IMR-90 (cell line): ENCODE measurements at regions not wholly inside any gene's neighbourhood (a gene's known extent, or its start where the extent isn't known, plus 50 kb on each side); places are given as distances from the start of the nearest gene placed in this dataset.

ENCODE experiments used
- ATAC-seq: fragments of 200-7000 bp; cut with Tn5 transposase; 2 replicates; pipeline ENCODE4 v1.9.1; 2020; ENCODE audit warnings: low read depth, mild to moderate bottlenecking, moderate library complexity
- BruUV-seq: library from RNA; stranded (reverse); fragments of 400-500 nt; replicated peaks from 2 replicates; lab custom pipeline; 2021; lab: Mats Ljungman, UMichigan
- CTCF ChIA-PET: fragments of 300-600 bp; formaldehyde crosslinking; extraction: SDS; loops from one replicate; lab custom pipeline; 2021; ENCODE audit warnings: antibody characterized with exemption; lab: Yijun Ruan, JAX
- POLR2A ChIA-PET: fragments of 300-600 bp; sonication (Branson Sonifier 250); formaldehyde crosslinking; loops from one replicate; lab custom pipeline; 2022; ENCODE audit warnings: antibody characterized with exemption; ENCODE audit not compliant: unreplicated experiment; lab: Charles Lee
- DNase-seq: peaks from one replicate; pipeline ENCODE4 v3.0.0; 2013
- H2AFZ ChIP-seq: replicated peaks from 2 replicates; pipeline ENCODE3; 2013; ENCODE audit warnings: low read length, mild to moderate bottlenecking; ENCODE audit not compliant: poor library complexity
- H2AK5ac ChIP-seq: 2 replicates; pipeline ENCODE4 v1.6.1; 2013; ENCODE audit warnings: low read depth, low read length, inconsistent platforms
- H2AK9ac ChIP-seq: replicated peaks from 2 replicates; pipeline ENCODE3; 2013; ENCODE audit warnings: mild to moderate bottlenecking, low read depth, low read length, moderate library complexity; ENCODE audit not compliant: poor library complexity
- H2BK120ac ChIP-seq: 2 replicates; pipeline ENCODE4 v1.6.1; 2013; ENCODE audit warnings: low read depth, low read length, inconsistent platforms
- H2BK15ac ChIP-seq: 3 replicates; pipeline ENCODE4 v1.6.1; 2013; ENCODE audit warnings: low read depth, low read length, inconsistent platforms
- H2BK20ac ChIP-seq: 2 replicates; pipeline ENCODE4 v1.6.1; 2013; ENCODE audit warnings: low read depth, mild to moderate bottlenecking, inconsistent platforms, low read length, moderate library complexity
- H2BK5ac ChIP-seq: 2 replicates; pipeline ENCODE4 v1.6.1; 2013; ENCODE audit warnings: mild to moderate bottlenecking, low read depth, low read length, inconsistent platforms; ENCODE audit not compliant: poor library complexity, severe bottlenecking
- H3K14ac ChIP-seq: replicated peaks from 2 replicates; pipeline ENCODE4 v1.6.1; 2013; ENCODE audit warnings: low read depth, low read length, inconsistent platforms
- H3K18ac ChIP-seq: 2 replicates; pipeline ENCODE4 v1.6.1; 2013; ENCODE audit warnings: low read depth, low read length, control low read depth
- H3K23ac ChIP-seq: 2 replicates; pipeline ENCODE4 v1.6.1; 2013; ENCODE audit warnings: low read depth, low read length, inconsistent platforms
- H3K27ac ChIP-seq: 2 replicates; pipeline ENCODE4 v1.5.1; 2013; ENCODE audit warnings: mild to moderate bottlenecking, control low read depth, low read length; ENCODE audit not compliant: insufficient read depth
- H3K27me3 ChIP-seq: 2 replicates; pipeline ENCODE4 v1.6.1; 2013; ENCODE audit warnings: low read length; ENCODE audit not compliant: control insufficient read depth, insufficient read depth
- H3K36me3 ChIP-seq: 2 replicates; pipeline ENCODE4 v1.6.1; 2013; ENCODE audit warnings: low read length, mixed read lengths; ENCODE audit not compliant: control insufficient read depth, insufficient read depth
- H3K4ac ChIP-seq: 2 replicates; pipeline ENCODE4 v1.6.1; 2013; ENCODE audit warnings: low read depth, low read length, inconsistent platforms
- H3K4me1 ChIP-seq: 2 replicates; pipeline ENCODE4 v1.6.1; 2013; ENCODE audit warnings: low read length, mixed read lengths; ENCODE audit not compliant: control insufficient read depth, insufficient read depth
- H3K4me2 ChIP-seq: 2 replicates; pipeline ENCODE4 v1.6.1; 2013; ENCODE audit warnings: low read depth, mild to moderate bottlenecking, control low read depth, low read length, moderate library complexity
- H3K4me3 ChIP-seq: 2 replicates; pipeline ENCODE4 v1.5.1; 2013; ENCODE audit warnings: low read depth, mild to moderate bottlenecking, control low read depth, low read length, moderate library complexity; ENCODE audit not compliant: insufficient read depth
- H3K56ac ChIP-seq: 2 replicates; pipeline ENCODE4 v1.6.1; 2013; ENCODE audit warnings: low read length, inconsistent platforms; ENCODE audit not compliant: insufficient read depth; ENCODE audit errors: extremely low read depth
- H3K79me1 ChIP-seq, 2 experiments: 2 replicates each; pipeline ENCODE4 v1.6.1; 2013; ENCODE audit warnings: low read length in 2 of 2, inconsistent platforms in 1 of 2, low read depth in 1 of 2
- H3K9ac ChIP-seq: 2 replicates; pipeline ENCODE4 v1.6.1; 2013; ENCODE audit warnings: low read depth, low read length, control low read depth
- H3K9me1 ChIP-seq: 2 replicates; pipeline ENCODE4 v1.6.1; 2013; ENCODE audit warnings: low read length, inconsistent platforms; ENCODE audit not compliant: insufficient read depth
- H3K9me3 ChIP-seq: 2 replicates; pipeline ENCODE4 v1.6.1; 2013; ENCODE audit warnings: low read length; ENCODE audit not compliant: control insufficient read depth, insufficient read depth
- H4K20me1 ChIP-seq: 2 replicates; pipeline ENCODE4 v1.6.1; 2013; ENCODE audit warnings: low read length, inconsistent platforms; ENCODE audit not compliant: insufficient read depth
- H4K5ac ChIP-seq: 2 replicates; pipeline ENCODE4 v1.6.1; 2013; ENCODE audit warnings: mild to moderate bottlenecking, low read depth, low read length, control low read depth
- H4K8ac ChIP-seq, 2 experiments: 2 replicates each; pipeline ENCODE4 v1.6.1; 2013; ENCODE audit warnings: low read depth in 2 of 2, low read length in 2 of 2, control low read depth in 1 of 2, inconsistent platforms in 1 of 2
- H4K91ac ChIP-seq: 2 replicates; pipeline ENCODE4 v1.6.1; 2013; ENCODE audit warnings: low read depth, low read length, inconsistent platforms; ENCODE audit not compliant: insufficient read depth
- CHD1 ChIP-seq: IDR thresholded peaks from 2 replicates; pipeline ENCODE4 v1.6.1; 2012; ENCODE audit warnings: low read depth, low read length, improper control_type of control experiment
- MXI1 ChIP-seq: IDR thresholded peaks from 2 replicates; pipeline ENCODE4 v1.6.1; 2012; ENCODE audit warnings: low read depth, mild to moderate bottlenecking, low read length, moderate library complexity, borderline replicate concordance
- POLR2A ChIP-seq: IDR thresholded peaks from 2 replicates; pipeline ENCODE4 v1.6.1; 2012; ENCODE audit warnings: mild to moderate bottlenecking, low read depth, low read length
- RAD21 ChIP-seq: IDR thresholded peaks from 2 replicates; pipeline ENCODE4 v1.6.1; 2012; ENCODE audit warnings: low read length, improper control_type of control experiment
- RCOR1 ChIP-seq: IDR thresholded peaks from 2 replicates; pipeline ENCODE4 v1.6.1; 2012; ENCODE audit warnings: mild to moderate bottlenecking, low read length, improper control_type of control experiment; ENCODE audit not compliant: insufficient replicate concordance
- RFX5 ChIP-seq: IDR thresholded peaks from 2 replicates; pipeline ENCODE4 v1.8.0; 2012; ENCODE audit warnings: low read depth, mild to moderate bottlenecking, low read length, moderate library complexity
- SMC3 ChIP-seq: fragments of 150-350 bp; IDR thresholded peaks from 2 replicates; pipeline ENCODE4 v1.6.1; 2016; ENCODE audit warnings: low read depth, mild to moderate bottlenecking, antibody characterized with exemption, low read length, moderate library complexity
- USF2 ChIP-seq: fragments of 150-350 bp; IDR thresholded peaks from 2 replicates; pipeline ENCODE4 v1.6.1; 2017; ENCODE audit warnings: mild to moderate bottlenecking, antibody characterized with exemption, low read length, low read depth
- WGBS, 2 experiments: methylation state at CpG; one replicate each; pipeline versions ENCODE4 v1.1.5 to v1.1.7; 2013; ENCODE audit warnings: missing lambda C conversion rate in 2 of 2; ENCODE audit not compliant: insufficient read length in 1 of 2; ENCODE audit errors: extremely low coverage in 2 of 2; 5-methylcytosine and 5-hydroxymethylcytosine counted together
- dilution Hi-C: fragments of 300-500 bp; cut with HindIII; formaldehyde crosslinking; loops from one replicate; pipeline ENCODE4 v1.14.3; 2018; ENCODE audit warnings: low sequenced_read_pairs; ENCODE audit not compliant: unreplicated experiment
- in situ Hi-C: fragments of 300-500 bp; cut with MboI; formaldehyde crosslinking; loops from 3 replicates; pipeline ENCODE4 v1.14.3; 2019; ENCODE audit warnings: low sequenced_read_pairs, inconsistent platforms, mixed read lengths
- intact Hi-C: fragments of 100-400 bp; cut with micrococcal nuclease; formaldehyde crosslinking; loops from 2 replicates; pipeline ENCODE4 v1.10.0; 2022

GRCh38 chr2:144015036-144015435, 504.9 kb downstream of the ZEB2 start:
- intact Hi-C loops, result loop anchor here (5.0 kb wide), 1 partner anchor 502 kb away; no protein-coding TSS in a partner anchor
- Histone ChIP-seq H3K4ac (peak overlapping the region; percentile 46; the same call in 1 of the 2 replicates), H4K5ac (no peak overlapping the region), H2BK15ac (peak overlapping the region; percentile 35; the same call in 1 of the 3 replicates), H3K4me3 (no peak overlapping the region), H4K91ac (peak overlapping the region; percentile 28; the same call in 1 of the 2 replicates), H3K79me1 (no peaks in the 10 kb centered on the region), H2AK9ac (no peak overlapping the region), H2BK120ac (peak overlapping the region; percentile 77), H4K20me1 (no peaks in the 10 kb centered on the region), H3K9ac (no peak overlapping the region), H2BK20ac (peak overlapping the region; percentile 70), H3K27ac (peak overlapping the region; percentile 40; the same call in 1 of the 2 replicates), H3K9me1 (peaks cover 4% of the 10 kb centered on the region; the same call in 1 of the 2 replicates), H3K14ac (peak overlapping the region; percentile 75; the same call in 1 of the 2 replicates), H3K23ac (peak overlapping the region; percentile 54; the same call in 1 of the 2 replicates), H3K36me3 (no peaks in the 10 kb centered on the region), H3K4me1 (peaks cover 2% of the 10 kb centered on the region; the same call in 1 of the 2 replicates), H3K27me3 (no peaks in the 10 kb centered on the region), H2AFZ (no peak overlapping the region), H3K4me2 (peak overlapping the region; percentile 34; the same call in 1 of the 2 replicates), H2BK5ac (peak overlapping the region; percentile 88), H3K9me3 (no peaks in the 10 kb centered on the region), H2AK5ac (peak overlapping the region; percentile 40; the same call in 1 of the 2 replicates), H4K8ac (peak overlapping the region in 1 of 2 experiments; percentile 72; a peak in 2 of 4 replicates), H3K56ac (no peak overlapping the region), H3K18ac (peak overlapping the region; percentile 77; the same call in 1 of the 2 replicates)
- dilution Hi-C loops, result no loop called here
- no TSS peak for BruUV-seq
- ATAC-seq (0 out of 2 replicates have a peak, but pooled peaks have one; percentile 19), DNase-seq (peak; percentile 31)
- TF ChIP-seq SMC3 (no peak), RAD21 (no peak), POLR2A (no peak), RCOR1 (no peak), CHD1 (no peak), MXI1 (no peak), USF2 (no peak), RFX5 (no peak)
- whole genome bisulfite sequencing, 2 experiments, result 30% methylated on average over 2 of the region's 3 CpGs; no CpG with 5 or more reads in 1 of the 2 experiments
- ChIA-PET CTCF (interaction anchor here (1.4 kb wide), 1 partner anchor 17 kb away, joined by 3 read pairs; no protein-coding TSS in a partner anchor), POLR2A (interaction anchor here (0.5 to 0.6 kb wide), 2 partner anchors 8 to 503 kb away, joined by 3 to 4 read pairs; no protein-coding TSS in a partner anchor)
- in situ Hi-C loops, result no loop called here
